K562 (cell line): ENCODE measurements at regions not wholly inside any gene's neighbourhood (a gene's known extent, or its start where the extent isn't known, plus 50 kb on each side); places are given as distances from the start of the nearest gene placed in this dataset.

Experiments
- ATAC-seq: fragments of 200-7000 bp; cut with Tn5 transposase; 3 replicates; pipeline ENCODE4 v1.9.1; 2020; ENCODE audit warnings: moderate library complexity
- BruUV-seq: library from RNA; stranded (reverse); fragments of 400-500 nt; replicated peaks from 2 replicates; lab custom pipeline; 2021; lab: Mats Ljungman, UMichigan
- CTCF ChIA-PET: fragments of 300-600 bp; formaldehyde crosslinking; extraction: SDS; loops from one replicate; lab custom pipeline; 2021; ENCODE audit warnings: low intra/inter-chr PET ratio; lab: Yijun Ruan, JAX
- POLR2A ChIA-PET: fragments of 300-600, 350-650 bp; sonication (Branson Sonifier 250); formaldehyde crosslinking; extraction: SDS; loops from one replicate; lab custom pipeline; 2021; ENCODE audit warnings: antibody characterized with exemption, inconsistent platforms; lab: Yijun Ruan, JAX
- DNase-seq, 4 experiments: peaks; one replicate each; pipeline versions ENCODE4 v3.0.0 to v3.0.0-alpha.2; 2011 to 2018; ENCODE audit warnings: low spot score in 3 of 4, mixed read lengths in 3 of 4; ENCODE audit errors: extremely low read depth in 1 of 4
- FAIRE-seq: peaks from 2 replicates; lab custom pipeline; 2011; peaks lifted over from hg19 to GRCh38; lab: Jason Lieb, UNC
- H2AFZ ChIP-seq: 2 replicates; pipeline ENCODE4 v1.6.0; 2011; ENCODE audit warnings: low read depth, low read length, control low read depth, inconsistent platforms
- H3K27ac ChIP-seq: fragments of 200-600 bp; 3 replicates; pipeline ENCODE4 v1.8.0; 2011; ENCODE audit warnings: low read depth, mild to moderate bottlenecking, control low read depth, inconsistent platforms, low read length, moderate library complexity, mixed read lengths; ENCODE audit errors: extremely low read depth
- H3K27me3 ChIP-seq, 2 experiments: fragments of 300-600 bp in 1 of 2; 2 replicates in 1 of 2; 3 replicates in 1 of 2; pipeline versions ENCODE4 v1.6.0 to v1.8.0; 2011; ENCODE audit warnings: inconsistent platforms in 2 of 2, low read length in 2 of 2, mild to moderate bottlenecking in 1 of 2, mixed read lengths in 1 of 2, moderate library complexity in 1 of 2; ENCODE audit not compliant: control insufficient read depth in 2 of 2, insufficient read depth in 2 of 2
- H3K36me3 ChIP-seq: fragments of 300-600 bp; 3 replicates; pipeline ENCODE4 v1.8.0; 2011; ENCODE audit warnings: mild to moderate bottlenecking, low read length, inconsistent platforms; ENCODE audit not compliant: control insufficient read depth, insufficient read depth
- H3K4me1 ChIP-seq, 2 experiments: fragments of 200-600 bp in 1 of 2; replicated peaks in 1 of 2; 2 replicates in 1 of 2; 3 replicates in 1 of 2; pipeline versions ENCODE4 v1.5.1 to v1.8.0; 2011; ENCODE audit warnings: inconsistent platforms in 2 of 2, low read length in 2 of 2, mild to moderate bottlenecking in 1 of 2, mixed read lengths in 1 of 2, moderate library complexity in 1 of 2; ENCODE audit not compliant: control insufficient read depth in 2 of 2, insufficient read depth in 2 of 2
- H3K4me2 ChIP-seq: 2 replicates; pipeline ENCODE4 v1.6.1; 2011; ENCODE audit warnings: low read length, control low read depth, inconsistent platforms, mixed read lengths; ENCODE audit not compliant: insufficient read depth
- H3K4me3 ChIP-seq: fragments of 200-600 bp; sonication (generic), shearing (Covaris generic); 2 replicates; pipeline ENCODE4 v1.5.1; 2016; ENCODE audit warnings: control low read depth, inconsistent platforms
- H3K79me2 ChIP-seq: fragments of 200-600 bp; 3 replicates; pipeline ENCODE4 v1.8.0; 2011; ENCODE audit warnings: low read length, inconsistent platforms; ENCODE audit not compliant: control insufficient read depth, insufficient read depth
- H3K9ac ChIP-seq, 2 experiments: 2 replicates each; pipeline versions ENCODE4 v1.6.0 to v1.6.1; 2011; ENCODE audit warnings: low read depth in 2 of 2, low read length in 2 of 2, control low read depth in 1 of 2, inconsistent platforms in 1 of 2, mild to moderate bottlenecking in 1 of 2, mixed read lengths in 1 of 2; ENCODE audit not compliant: insufficient read depth in 1 of 2
- H3K9me1 ChIP-seq: one replicate; pipeline ENCODE4 v1.6.0; 2011; ENCODE audit warnings: inconsistent platforms, mild to moderate bottlenecking, low read length, moderate library complexity; ENCODE audit not compliant: control insufficient read depth, insufficient read depth
- H3K9me3 ChIP-seq: replicated peaks from 2 replicates; pipeline ENCODE4 v1.5.1; 2011; ENCODE audit warnings: low read depth, low read length, inconsistent platforms; ENCODE audit not compliant: control insufficient read depth, insufficient read depth
- H4K20me1 ChIP-seq: replicated peaks from 2 replicates; pipeline ENCODE4 v1.6.1; 2011; ENCODE audit warnings: low read length, inconsistent platforms, mixed read lengths; ENCODE audit not compliant: control insufficient read depth, insufficient read depth
- TRIM28 ChIP-seq: fragments of 450-650 bp; IDR thresholded peaks from 2 replicates; pipeline ENCODE4 v1.6.1; 2017
- YY1 ChIP-seq, 3 experiments: IDR thresholded peaks; 2 replicates each; pipeline ENCODE4 v1.6.1; 2011; ENCODE audit warnings: low read length in 2 of 3, mild to moderate bottlenecking in 2 of 3, moderate library complexity in 2 of 3, borderline replicate concordance in 1 of 3, control low read depth in 1 of 3, low read depth in 1 of 3; ENCODE audit not compliant: insufficient read depth in 3 of 3, insufficient replicate concordance in 2 of 3, control insufficient read depth in 1 of 3, insufficient read length in 1 of 3; ENCODE audit errors: extremely low read depth in 1 of 3
- ZNF324 ChIP-seq: fragments of 250-450 bp; sonication (Bioruptor Pico); IDR thresholded peaks from 2 replicates; pipeline ENCODE4 v1.4.0; 2020; ENCODE audit warnings: mild to moderate bottlenecking
- WGBS: fragments of 100-300 bp; shearing (Covaris generic); methylation state at CpG from one replicate; pipeline ENCODE4 v1.1.6; 2016; ENCODE audit warnings: low coverage, mixed read lengths; ENCODE audit not compliant: insufficient coverage; ENCODE audit errors: missing lambda C conversion rate; 5-methylcytosine and 5-hydroxymethylcytosine counted together
- in situ Hi-C: fragments of 300-500 bp; cut with MboI; formaldehyde crosslinking; loops from 4 replicates; pipeline ENCODE4 v1.15.0; 2018; ENCODE audit warnings: inconsistent platforms, mixed read lengths
- intact Hi-C: fragments of 100-400 bp; cut with micrococcal nuclease; formaldehyde crosslinking; loops from 2 replicates; pipeline ENCODE4 v1.14.2; 2022

GRCh38 chr21:43295066-43295958 is 126.5 kb downstream of the CRYAA start:
- Histone ChIP-seq H4K20me1 (no peaks in the 10 kb centered on the region), H3K4me3 (no peak overlapping the region), H3K9me3 (no peaks in the 10 kb centered on the region; the same call in 1 of the 2 replicates), H3K79me2 (no peaks in the 10 kb centered on the region), H3K27me3 (peaks cover 39 to 76% of the 10 kb centered on the region in 2 experiments; a peak in 4 of 5 replicates), H3K4me1 (peaks cover 0 to 13% of the 10 kb centered on the region in 2 experiments; a peak in 1 of 5 replicates), H3K36me3 (no peaks in the 10 kb centered on the region), H3K4me2 (no peak overlapping the region), H2AFZ (no peak overlapping the region), H3K9ac (no peak overlapping the region), H3K27ac (no peak overlapping the region), H3K9me1 (no peaks in the 10 kb centered on the region)
- BruUV-seq, result no TSS peak
- DNase-seq, result no peak
- WGBS, result under 1% methylated on average over 14 of the region's 14 CpGs
- ChIA-PET CTCF (no interaction called here), POLR2A (no interaction called here)
- intact Hi-C loops, result no loop called here
- in situ Hi-C loops, result no loop called here
- FAIRE-seq, result no peak
- TF ChIP-seq ZNF324 (CRISPR knock-in tag) (peak; percentile 72), YY1 (IDR thresholded peaks at IDR 0.05; ENCODE audit: borderline replicate concordance in 1 of 3, control insufficient read depth in 1 of 3, extremely low read depth in 1 of 3, insufficient read depth in 3 of 3, insufficient read length in 1 of 3, insufficient replicate concordance in 2 of 3, low read depth in 1 of 3, low read length in 2 of 3) (peak in 2 of 3 experiments; percentile 22 to 59), TRIM28 (no peak)
- ATAC-seq, result no peak
